H7 (cell line): ENCODE measurements at regions not wholly inside any gene's neighbourhood (a gene's known extent, or its start where the extent isn't known, plus 50 kb on each side); places are given as distances from the start of the nearest gene placed in this dataset.
A peak's percentile ranks its signal among the peaks of the same experiment; 100 is the strongest.

Experiments
- DNase-seq: peaks from one replicate; pipeline ENCODE4 v3.0.0; 2012
- H3K27me3 ChIP-seq: 2 replicates; pipeline ENCODE4 v1.6.0; 2011; ENCODE audit warnings: mild to moderate bottlenecking, low read length; ENCODE audit not compliant: control insufficient read depth, insufficient read depth
- H3K36me3 ChIP-seq: replicated peaks from 2 replicates; pipeline ENCODE4 v1.5.1; 2011; ENCODE audit warnings: low read length; ENCODE audit not compliant: control insufficient read depth, insufficient read depth
- H3K4me3 ChIP-seq: 2 replicates; pipeline ENCODE4 v1.5.1; 2011; ENCODE audit warnings: low read depth, mild to moderate bottlenecking, control low read depth, low read length, moderate library complexity; ENCODE audit not compliant: insufficient read depth

DNA sequence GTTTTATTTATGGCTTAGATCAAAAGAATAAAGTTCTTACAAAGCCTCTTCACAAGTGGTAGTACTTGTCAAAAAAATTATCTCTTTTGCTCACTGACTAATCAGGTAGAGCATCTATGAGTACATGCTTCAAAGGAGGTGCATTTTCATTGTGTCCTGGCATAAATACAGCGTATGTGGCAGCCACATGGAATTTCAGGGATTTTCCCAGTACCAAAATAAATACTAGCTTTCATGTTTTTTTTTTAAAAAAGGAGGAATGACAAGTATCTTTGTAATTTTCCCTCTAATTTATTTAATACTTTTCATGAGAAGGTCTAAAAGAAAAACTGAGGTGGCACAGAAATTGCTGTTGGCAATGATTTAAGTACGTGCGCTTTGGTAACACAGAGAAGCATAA lies 597.8 kb upstream of the ALCAM start:
- Histone ChIP-seq H3K27me3 (no peaks in the 10 kb centered on the region), H3K36me3 (no peaks in the 10 kb centered on the region), H3K4me3 (no peak overlapping the region)
- no peak for DNase-seq

DNA sequence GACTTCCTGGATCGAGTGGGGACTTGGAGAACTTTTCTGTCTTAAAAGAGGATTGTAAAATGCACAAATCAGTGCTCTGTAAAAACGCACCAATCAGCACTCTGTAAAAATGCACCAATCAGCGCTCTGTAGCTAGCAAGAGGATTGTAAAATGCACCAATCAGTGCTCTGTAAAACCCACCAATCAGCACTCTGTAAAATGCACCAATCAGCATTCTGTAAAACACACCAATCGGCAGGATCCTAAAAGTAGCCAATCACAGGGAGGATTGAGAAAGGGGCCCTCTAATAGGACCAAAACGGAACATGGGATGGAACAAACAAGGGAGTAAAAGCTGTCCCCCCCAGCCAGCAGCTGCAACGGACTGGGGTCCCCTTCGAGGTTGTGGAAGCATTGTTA lies 587.4 kb upstream of the ALCAM start:
- H3K4me3 ChIP-seq = no peak overlapping the region
- H3K27me3 ChIP-seq = no peaks in the 10 kb centered on the region
- no peak for DNase-seq
- no peaks in the 10 kb centered on the region for H3K36me3 ChIP-seq

DNA sequence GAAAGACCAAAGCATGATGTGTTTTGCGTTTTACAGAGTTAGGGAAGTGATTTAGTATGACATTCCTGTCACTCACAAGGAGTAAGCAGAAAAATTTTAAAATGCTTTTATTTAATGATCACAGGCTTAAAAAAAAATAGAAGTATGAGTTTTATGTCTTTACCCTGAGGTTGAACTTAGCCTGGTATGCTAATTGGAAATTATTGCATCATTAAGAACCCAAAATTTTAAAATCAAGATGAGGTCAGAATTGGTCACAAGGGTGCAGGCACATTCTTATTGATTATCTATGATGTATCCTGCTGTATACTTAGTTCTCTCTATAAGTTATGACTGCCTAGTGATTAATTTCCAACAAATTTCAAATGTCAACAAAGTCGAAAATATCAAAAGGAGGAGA lies 585.6 kb upstream of the ALCAM start:
- H3K27me3 ChIP-seq = no peaks in the 10 kb centered on the region
- no peaks in the 10 kb centered on the region for H3K36me3 ChIP-seq
- no peak overlapping the region for H3K4me3 ChIP-seq
- no peak for DNase-seq

DNA sequence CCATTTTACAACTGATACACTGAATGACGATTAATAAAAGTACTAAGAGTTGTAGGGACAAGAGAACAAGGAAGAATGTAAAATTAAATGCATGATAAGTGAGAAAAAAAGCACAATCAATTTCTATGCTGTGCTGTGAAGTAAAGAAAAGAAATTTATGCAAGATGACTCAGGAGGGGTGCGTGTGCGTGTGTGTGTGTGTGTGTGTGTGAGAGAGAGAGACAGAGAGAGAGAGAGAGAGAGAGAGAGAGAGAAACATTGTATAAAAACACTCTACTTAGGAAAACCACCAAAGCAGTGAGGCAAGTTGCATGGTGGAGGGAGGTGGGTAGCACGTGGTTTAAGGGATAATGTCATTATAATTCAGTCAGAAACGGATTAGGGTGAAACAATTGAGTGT lies 580.8 kb upstream of the ALCAM start:
- Histone ChIP-seq H3K4me3 (no peak overlapping the region), H3K27me3 (no peaks in the 10 kb centered on the region), H3K36me3 (no peaks in the 10 kb centered on the region)
- DNase-seq = no peak

DNA sequence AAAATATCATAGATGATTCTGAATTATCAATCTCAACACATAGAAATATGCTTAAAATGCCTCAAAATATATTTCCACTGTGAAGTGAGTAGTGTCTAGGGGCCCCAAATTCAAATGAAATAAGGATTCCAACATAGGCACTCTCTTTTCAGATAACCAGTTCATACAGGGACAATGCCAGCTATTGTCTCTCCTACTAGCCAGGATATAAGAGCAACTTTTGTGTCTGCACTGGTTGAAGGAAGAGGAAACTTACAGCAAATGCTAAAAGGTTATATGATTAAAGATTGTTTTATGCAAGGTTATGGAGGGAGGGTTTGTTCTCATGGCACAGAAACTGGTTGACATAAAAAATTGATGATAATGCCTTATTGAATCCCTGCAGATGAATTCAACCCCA lies 579.4 kb upstream of the ALCAM start:
- no peak for DNase-seq
- Histone ChIP-seq H3K27me3 (no peaks in the 10 kb centered on the region), H3K36me3 (no peaks in the 10 kb centered on the region), H3K4me3 (no peak overlapping the region)

- H3K27me3 ChIP-seq = no peaks in the 10 kb centered on the region
- no peaks in the 10 kb centered on the region for H3K36me3 ChIP-seq
- DNase-seq = no peak
- no peak overlapping the region for H3K4me3 ChIP-seq
These were observed 577.9 kb upstream of the ALCAM start for GRCh38 chr3:104788807-104789206.

DNA sequence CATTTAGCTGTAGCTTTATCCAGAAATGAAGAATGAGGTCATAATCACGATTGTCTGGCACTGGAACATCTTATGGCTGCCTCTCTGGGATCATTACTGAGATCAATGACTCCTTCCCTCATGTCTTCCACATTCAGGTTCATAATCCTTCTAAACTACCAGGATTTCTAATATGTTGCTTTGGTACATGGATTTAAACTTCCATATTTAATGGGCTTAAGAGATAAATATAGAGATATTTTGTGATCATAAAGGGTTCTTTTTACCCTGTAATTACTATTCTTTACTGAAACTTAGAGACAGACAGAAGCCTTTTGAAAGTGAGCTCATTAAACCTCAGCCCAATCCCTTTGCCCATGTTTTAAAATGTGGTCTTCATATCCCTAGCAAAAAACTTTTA lies 575.4 kb upstream of the ALCAM start:
- H3K36me3 ChIP-seq = no peaks in the 10 kb centered on the region
- no peaks in the 10 kb centered on the region for H3K27me3 ChIP-seq
- no peak for DNase-seq
- H3K4me3 ChIP-seq = no peak overlapping the region

GRCh38 chr3:104796556-104796955 lies 570.2 kb upstream of the ALCAM start:
- H3K36me3 ChIP-seq = no peaks in the 10 kb centered on the region
- no peaks in the 10 kb centered on the region for H3K27me3 ChIP-seq
- DNase-seq = no peak
- H3K4me3 ChIP-seq = no peak overlapping the region

GRCh38 chr3:104805042-104805441 lies 561.7 kb upstream of the ALCAM start:
- Histone ChIP-seq H3K27me3 (no peaks in the 10 kb centered on the region), H3K4me3 (no peak overlapping the region), H3K36me3 (no peaks in the 10 kb centered on the region)
- DNase-seq = no peak

DNA sequence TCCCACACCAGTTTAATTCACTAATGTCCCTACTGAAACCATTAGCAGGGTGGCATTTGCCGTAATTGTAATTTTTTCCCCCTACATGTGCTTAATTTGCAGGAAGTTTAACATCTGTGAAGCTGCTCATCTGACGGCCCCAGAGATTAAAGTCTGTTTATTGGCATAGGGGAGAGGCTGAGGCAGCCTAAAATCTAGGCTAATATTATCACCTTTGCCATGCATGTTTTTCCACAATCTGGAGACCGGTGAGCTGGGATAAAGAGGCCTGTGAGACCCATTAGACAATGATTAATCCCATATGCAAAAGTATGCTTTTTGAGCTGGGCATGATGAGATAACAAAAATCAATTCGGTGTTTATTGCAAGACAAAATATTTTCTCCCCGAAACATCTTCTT lies 561.2 kb upstream of the ALCAM start:
- no peak overlapping the region for H3K4me3 ChIP-seq
- no peaks in the 10 kb centered on the region for H3K36me3 ChIP-seq
- no peak for DNase-seq
- H3K27me3 ChIP-seq = no peaks in the 10 kb centered on the region

DNA sequence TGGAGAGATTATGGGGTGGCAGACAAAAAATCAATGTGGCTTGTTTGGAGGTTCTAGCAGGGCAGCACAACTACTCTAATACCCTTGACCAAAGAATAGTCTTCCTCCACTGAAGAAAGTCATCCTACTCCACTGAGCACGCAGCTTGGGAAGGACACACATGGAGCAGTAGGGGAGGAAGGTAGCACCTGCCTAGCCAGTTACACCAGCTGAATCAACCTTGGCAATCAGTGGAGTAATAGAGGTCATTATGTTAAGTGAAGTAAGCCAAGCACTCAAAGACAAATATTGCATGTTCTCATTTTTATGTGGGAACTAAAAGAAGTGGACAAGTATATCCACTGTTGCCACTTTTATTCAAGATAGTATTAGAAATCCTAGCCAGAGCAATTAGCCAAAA lies 555.8 kb upstream of the ALCAM start:
- no peaks in the 10 kb centered on the region for H3K27me3 ChIP-seq
- DNase-seq = no peak
- H3K36me3 ChIP-seq = no peaks in the 10 kb centered on the region
- no peak overlapping the region for H3K4me3 ChIP-seq

- no peaks in the 10 kb centered on the region for H3K27me3 ChIP-seq
- H3K36me3 ChIP-seq = no peaks in the 10 kb centered on the region
- DNase-seq = no peak
- no peak overlapping the region for H3K4me3 ChIP-seq
These were observed 550.7 kb upstream of the ALCAM start for GRCh38 chr3:104816008-104816407.

- no peak overlapping the region for H3K4me3 ChIP-seq
- DNase-seq = no peak
- no peaks in the 10 kb centered on the region for H3K27me3 ChIP-seq
- H3K36me3 ChIP-seq = no peaks in the 10 kb centered on the region
These were observed 550.0 kb upstream of the ALCAM start for GRCh38 chr3:104816716-104817115.

DNA sequence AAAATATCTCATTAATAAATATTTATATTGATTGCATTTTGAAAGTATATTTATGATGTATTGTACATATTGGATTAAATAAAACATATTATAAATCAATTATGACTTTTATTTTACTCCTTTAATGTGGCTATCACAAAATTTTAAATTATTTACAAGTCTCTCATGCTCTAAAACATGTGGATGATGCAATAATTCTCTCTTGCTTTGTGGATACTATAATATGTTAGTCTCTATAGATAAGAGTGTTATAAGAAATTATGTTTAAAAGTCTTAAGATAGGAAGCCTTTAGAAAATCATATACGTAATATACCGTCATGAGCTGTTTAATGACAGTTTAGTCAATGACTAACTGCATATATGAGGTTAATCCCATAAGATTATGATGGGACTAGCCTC lies 547.4 kb upstream of the ALCAM start:
- no peak overlapping the region for H3K4me3 ChIP-seq
- no peaks in the 10 kb centered on the region for H3K27me3 ChIP-seq
- H3K36me3 ChIP-seq = no peaks in the 10 kb centered on the region
- DNase-seq = no peak

DNA sequence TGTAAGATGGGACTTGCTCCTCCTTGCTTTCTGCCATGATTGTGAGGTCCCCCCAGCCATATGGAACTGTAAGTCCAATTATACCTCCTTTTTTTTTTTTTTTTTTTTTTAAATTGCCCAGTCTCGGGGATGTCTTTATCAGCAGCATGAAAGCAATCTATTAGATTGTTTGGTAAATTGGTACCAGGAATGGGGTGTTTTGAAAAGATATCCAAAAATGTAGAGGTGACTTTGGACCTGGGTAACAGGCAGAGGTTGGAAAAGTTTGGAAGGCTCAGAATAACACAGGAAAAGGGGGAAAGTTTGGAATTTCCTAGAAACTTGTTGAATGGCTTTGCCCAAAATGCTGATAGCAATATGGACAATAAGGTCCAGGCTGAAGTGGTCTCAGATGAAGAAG lies 545.8 kb upstream of the ALCAM start:
- no peaks in the 10 kb centered on the region for H3K27me3 ChIP-seq
- H3K4me3 ChIP-seq = no peak overlapping the region
- H3K36me3 ChIP-seq = no peaks in the 10 kb centered on the region
- no peak for DNase-seq

DNA sequence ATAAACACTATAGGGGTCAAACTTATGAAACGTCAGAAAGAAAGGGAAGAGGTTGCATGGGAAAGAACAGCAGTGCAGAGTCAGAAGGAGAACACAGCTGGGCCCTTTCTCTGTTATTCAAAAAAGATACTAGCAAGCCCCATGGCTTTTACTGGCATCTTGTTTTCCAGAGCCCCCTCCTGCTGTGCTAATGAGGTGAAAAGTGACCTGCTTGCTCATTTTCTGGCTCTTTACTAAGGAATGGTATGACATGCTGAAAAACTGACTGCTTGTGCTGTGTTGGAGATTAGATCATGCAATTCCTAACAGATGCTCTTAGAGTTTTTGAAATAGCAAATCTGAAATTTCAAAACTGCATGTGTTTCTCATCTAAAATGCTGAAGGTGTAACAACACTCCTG lies 541.6 kb upstream of the ALCAM start:
- DNase-seq = peak; percentile 13
- Histone ChIP-seq H3K27me3 (no peaks in the 10 kb centered on the region), H3K36me3 (no peaks in the 10 kb centered on the region), H3K4me3 (no peak overlapping the region)
